AG09309 (cell line): ENCODE measurements at regions not wholly inside any gene's neighbourhood (a gene's known extent, or its start where the extent isn't known, plus 50 kb on each side); places are given as distances from the start of the nearest gene placed in this dataset.

Source experiments
- DNase-seq: peaks from one replicate; pipeline ENCODE4 v3.0.0-alpha.2; 2010; ENCODE audit warnings: low read depth
- H3K4me3 ChIP-seq: 2 replicates; pipeline ENCODE4 v1.5.1; 2011; ENCODE audit warnings: mild to moderate bottlenecking, low read depth, low read length, moderate library complexity; ENCODE audit not compliant: control insufficient read depth
- TF ChIP-seq, protein P1 (sequence below): IDR thresholded peaks from 2 replicates; pipeline ENCODE4 v1.5.1; 2011; ENCODE audit warnings: mild to moderate bottlenecking, low read depth, low read length, inconsistent platforms; ENCODE audit not compliant: insufficient read depth, control insufficient read depth; ENCODE audit errors: missing control alignments

DNA sequence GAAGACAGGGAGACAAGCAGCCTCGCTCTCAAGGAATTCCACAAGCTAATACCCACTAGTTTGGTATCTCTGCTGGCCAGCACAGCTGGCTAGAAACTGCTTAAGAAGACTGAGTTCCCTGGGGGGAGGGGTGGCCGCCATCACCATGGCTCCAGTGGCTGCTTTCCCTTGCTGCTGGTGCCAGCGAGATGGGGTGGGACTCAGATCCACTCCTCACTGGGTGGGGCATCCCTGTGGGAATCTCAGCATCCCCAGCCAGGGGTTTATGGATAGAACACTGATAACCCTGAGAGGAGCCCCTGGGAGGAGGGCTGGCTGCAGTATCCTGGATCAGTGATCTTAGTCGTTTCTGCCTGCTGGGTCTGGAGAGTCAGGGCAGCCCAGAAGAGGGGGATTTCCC is 170.6 kb upstream of the MDGA2 start:
- TF ChIP-seq, protein P1, sequence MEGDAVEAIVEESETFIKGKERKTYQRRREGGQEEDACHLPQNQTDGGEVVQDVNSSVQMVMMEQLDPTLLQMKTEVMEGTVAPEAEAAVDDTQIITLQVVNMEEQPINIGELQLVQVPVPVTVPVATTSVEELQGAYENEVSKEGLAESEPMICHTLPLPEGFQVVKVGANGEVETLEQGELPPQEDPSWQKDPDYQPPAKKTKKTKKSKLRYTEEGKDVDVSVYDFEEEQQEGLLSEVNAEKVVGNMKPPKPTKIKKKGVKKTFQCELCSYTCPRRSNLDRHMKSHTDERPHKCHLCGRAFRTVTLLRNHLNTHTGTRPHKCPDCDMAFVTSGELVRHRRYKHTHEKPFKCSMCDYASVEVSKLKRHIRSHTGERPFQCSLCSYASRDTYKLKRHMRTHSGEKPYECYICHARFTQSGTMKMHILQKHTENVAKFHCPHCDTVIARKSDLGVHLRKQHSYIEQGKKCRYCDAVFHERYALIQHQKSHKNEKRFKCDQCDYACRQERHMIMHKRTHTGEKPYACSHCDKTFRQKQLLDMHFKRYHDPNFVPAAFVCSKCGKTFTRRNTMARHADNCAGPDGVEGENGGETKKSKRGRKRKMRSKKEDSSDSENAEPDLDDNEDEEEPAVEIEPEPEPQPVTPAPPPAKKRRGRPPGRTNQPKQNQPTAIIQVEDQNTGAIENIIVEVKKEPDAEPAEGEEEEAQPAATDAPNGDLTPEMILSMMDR, result no peak
- no peak overlapping the region for H3K4me3 ChIP-seq
- DNase-seq, result no peak

DNA sequence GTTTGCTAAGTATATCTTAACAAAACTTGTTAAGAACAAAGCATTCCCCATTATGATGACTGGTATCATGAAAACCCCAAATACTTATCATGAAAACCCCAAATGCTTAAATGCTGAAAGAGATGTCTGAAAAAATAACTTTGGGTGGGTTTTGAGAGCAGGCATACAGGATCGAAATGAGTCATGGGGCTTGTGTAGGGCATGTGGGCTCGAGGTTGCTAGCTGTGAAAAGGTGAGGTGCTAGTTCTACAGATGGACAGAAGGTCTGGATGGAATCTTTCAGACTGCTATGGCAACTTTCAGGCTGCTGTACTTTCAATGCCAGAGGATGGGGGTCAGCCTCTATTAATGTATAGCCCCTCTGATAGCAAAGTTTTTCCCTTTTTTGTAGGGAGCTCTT is 167.8 kb upstream of the MDGA2 start:
- TF ChIP-seq, protein P1, result no peak
- H3K4me3 ChIP-seq, result no peak overlapping the region

DNA sequence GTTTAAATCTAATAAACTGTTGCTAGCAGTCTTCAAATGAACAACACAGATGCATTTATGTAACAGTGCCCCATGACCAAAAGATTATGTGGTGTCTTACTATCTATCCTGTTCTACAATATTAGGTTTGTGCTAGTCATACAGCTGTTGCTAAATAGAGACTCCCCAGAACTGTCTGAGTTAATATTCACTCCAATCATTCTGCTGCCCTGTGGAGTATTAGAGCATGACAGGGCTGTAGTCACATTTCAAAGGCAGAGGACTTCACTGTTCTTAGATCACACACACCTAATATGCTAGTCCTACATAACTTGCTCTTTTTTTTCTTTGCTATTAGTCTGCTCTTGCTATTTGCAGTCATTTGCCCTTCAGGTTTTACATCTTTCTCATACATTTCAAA is 157.6 kb upstream of the MDGA2 start:
- TF ChIP-seq, protein P1, result no peak
- no peak for DNase-seq
- H3K4me3 ChIP-seq, result no peak overlapping the region

More for the DNA sequence above, 167.8 kb upstream of the MDGA2 start:
- no peak for DNase-seq

DNA sequence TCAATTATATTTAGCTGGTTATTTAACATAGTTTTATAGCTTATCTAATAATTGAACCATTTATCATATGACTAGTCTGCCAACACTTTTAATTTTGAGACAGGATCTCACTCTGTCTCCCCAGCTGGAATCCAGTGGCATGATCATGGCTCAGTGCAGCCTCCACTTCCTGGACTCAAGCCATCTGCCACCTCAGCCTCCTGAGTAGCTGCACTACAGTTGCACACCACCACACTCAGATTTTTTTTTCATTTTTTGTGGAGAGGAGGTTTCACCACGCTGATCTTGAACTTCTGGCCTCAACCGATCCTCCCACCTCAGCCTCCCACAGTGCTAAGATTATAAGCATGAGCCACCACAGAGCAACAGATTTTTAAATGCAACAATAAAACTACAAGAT is 151.4 kb upstream of the MDGA2 start:
- no peak overlapping the region for H3K4me3 ChIP-seq
- TF ChIP-seq, protein P1, result no peak
- no peak for DNase-seq

DNA sequence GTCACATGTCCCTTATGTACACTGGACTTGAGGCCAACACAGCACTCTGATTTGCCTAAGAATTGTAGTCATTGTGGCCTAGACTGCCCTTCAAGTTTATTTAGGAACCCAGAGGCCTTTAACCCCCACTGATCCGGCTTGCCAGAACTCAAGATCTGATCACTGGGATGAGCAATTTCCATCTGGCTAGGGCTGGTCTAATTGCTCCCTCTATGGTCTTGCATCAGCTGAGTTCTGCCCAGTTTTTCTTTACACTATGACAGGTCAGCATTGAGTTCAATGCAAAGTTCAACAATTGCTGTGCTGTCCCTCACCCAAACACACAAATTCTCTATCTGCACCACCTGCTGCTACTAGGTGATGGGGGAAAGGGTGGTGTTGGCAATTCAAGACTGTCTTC is 146.9 kb upstream of the MDGA2 start:
- H3K4me3 ChIP-seq, result no peak overlapping the region
- no peak for DNase-seq
- TF ChIP-seq, protein P1, result no peak

DNA sequence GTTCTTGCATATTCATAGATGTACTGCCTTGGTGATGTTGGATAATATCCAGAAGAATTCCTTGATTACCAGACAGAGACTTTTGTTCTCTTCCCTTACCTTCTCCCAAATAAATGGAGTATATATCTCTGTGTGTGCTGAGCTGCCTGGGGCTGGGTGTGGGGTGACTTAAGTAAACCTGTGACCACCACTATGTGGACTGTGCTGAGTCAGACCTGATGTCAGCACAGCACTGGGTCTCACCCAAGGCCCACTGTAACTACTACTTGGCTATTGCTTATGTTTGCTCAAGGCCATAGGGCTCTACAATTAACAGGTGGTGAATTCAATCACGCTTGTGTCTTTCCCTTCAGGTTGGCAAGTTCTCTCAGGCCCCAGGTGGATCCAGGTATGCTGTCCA is 145.7 kb upstream of the MDGA2 start:
- no peak for DNase-seq
- H3K4me3 ChIP-seq, result no peak overlapping the region
- TF ChIP-seq, protein P1, result no peak

DNA sequence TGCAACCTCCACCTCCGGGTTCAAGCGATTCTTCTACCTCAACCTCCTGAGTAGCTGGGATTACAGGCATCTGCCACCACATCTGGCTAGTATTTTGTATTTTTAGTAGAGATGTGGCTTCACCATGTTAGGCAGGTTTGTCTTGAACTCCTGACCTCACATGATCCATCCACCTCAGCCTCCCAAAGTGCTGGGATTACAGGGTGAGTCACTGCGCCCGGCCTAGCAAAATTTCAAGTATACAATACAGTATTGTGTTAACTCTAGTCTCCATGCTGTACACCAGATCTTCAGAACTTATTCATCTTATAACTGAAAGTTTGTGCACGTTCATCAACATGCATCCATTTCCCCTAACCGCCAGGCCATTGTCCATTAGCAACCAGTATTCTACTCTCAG is 115.1 kb upstream of the MDGA2 start:
- no peak for DNase-seq
- TF ChIP-seq, protein P1, result no peak

More for the DNA sequence above, 115.1 kb upstream of the MDGA2 start:
- no peak overlapping the region for H3K4me3 ChIP-seq
